Spleen (tissue), 3 donors: ENCODE measurements at regions not wholly inside any gene's neighbourhood (a gene's known extent, or its start where the extent isn't known, plus 50 kb on each side); places are given as distances from the start of the nearest gene placed in this dataset.

Source experiments
- POLR2A ChIP-seq, 3 donors: fragments of 450-650 bp; IDR thresholded peaks; one replicate each; pipeline ENCODE4 v1.5.1; 2017; ENCODE audit warnings: antibody characterized with exemption in 3 of 3, mild to moderate bottlenecking in 1 of 3
- POLR2AphosphoS5 ChIP-seq, 3 donors: sonication (generic); formaldehyde crosslinking; IDR thresholded peaks; one replicate each; pipeline ENCODE4 v1.5.1; 2017; ENCODE audit warnings: antibody characterized with exemption in 3 of 3

GRCh38 chr13:111911121-111911720, 155.7 kb upstream of the SOX1 start:
- no peak for TF ChIP-seq POLR2A (IDR thresholded peaks at IDR 0.05)
- no peak for TF ChIP-seq POLR2AphosphoS5 (IDR thresholded peaks at IDR 0.05)
